Calu3 (cell line): ENCODE measurements at regions not wholly inside any gene's neighbourhood (a gene's known extent, or its start where the extent isn't known, plus 50 kb on each side); places are given as distances from the start of the nearest gene placed in this dataset.

Experiments
- BruUV-seq: library from RNA; stranded (reverse); fragments of 400-500 nt; replicated peaks from 2 replicates; lab custom pipeline; 2021; lab: Mats Ljungman, UMichigan
- CTCF ChIA-PET: fragments of 300-600 bp; sonication (Branson Sonifier 250); formaldehyde crosslinking; loops from one replicate; lab custom pipeline; 2022; ENCODE audit warnings: antibody characterized with exemption; lab: Charles Lee
- DNase-seq: peaks from one replicate; pipeline ENCODE4 v3.0.0; 2022
- H3K27ac Mint-ChIP-seq: one replicate; pipeline ENCODE4 v1.8.0; 2022; ENCODE audit warnings: mixed read lengths; ENCODE audit not compliant: unreplicated experiment
- H3K27me3 Mint-ChIP-seq: one replicate; pipeline ENCODE4 v1.8.0; 2022; ENCODE audit warnings: mixed read lengths; ENCODE audit not compliant: unreplicated experiment
- H3K36me3 Mint-ChIP-seq: one replicate; pipeline ENCODE4 v1.8.0; 2022; ENCODE audit warnings: mild to moderate bottlenecking, moderate library complexity, mixed read lengths; ENCODE audit not compliant: insufficient read depth, unreplicated experiment
- H3K4me1 Mint-ChIP-seq: one replicate; pipeline ENCODE4 v1.8.0; 2022; ENCODE audit warnings: mild to moderate bottlenecking, low read depth, mixed read lengths; ENCODE audit not compliant: unreplicated experiment
- H3K4me3 Mint-ChIP-seq: one replicate; pipeline ENCODE4 v1.8.0; 2022; ENCODE audit warnings: mild to moderate bottlenecking, low read depth, moderate library complexity, mixed read lengths; ENCODE audit not compliant: unreplicated experiment
- H3K9me3 Mint-ChIP-seq: one replicate; pipeline ENCODE4 v1.8.0; 2022; ENCODE audit warnings: low read depth, mixed read lengths; ENCODE audit not compliant: unreplicated experiment
- intact Hi-C: fragments of 100-400 bp; cut with micrococcal nuclease; formaldehyde crosslinking; loops from one replicate; pipeline ENCODE4 v1.10.0; 2022; ENCODE audit not compliant: unreplicated experiment
- TF ChIP-seq, protein P1 (sequence below): fragments of 200-600 bp; IDR thresholded peaks from one replicate; pipeline ENCODE4 v1.8.0; 2022; ENCODE audit warnings: antibody characterized with exemption; ENCODE audit not compliant: unreplicated experiment

- H3K27me3 Mint-ChIP-seq: no peaks in the 10 kb centered on the region
- intact Hi-C loops: no loop called here
- no peak overlapping the region for H3K4me3 Mint-ChIP-seq
Observed at GRCh38 chr2:13597176-13597575, 880.4 kb downstream of the TRIB2 start.

DNA sequence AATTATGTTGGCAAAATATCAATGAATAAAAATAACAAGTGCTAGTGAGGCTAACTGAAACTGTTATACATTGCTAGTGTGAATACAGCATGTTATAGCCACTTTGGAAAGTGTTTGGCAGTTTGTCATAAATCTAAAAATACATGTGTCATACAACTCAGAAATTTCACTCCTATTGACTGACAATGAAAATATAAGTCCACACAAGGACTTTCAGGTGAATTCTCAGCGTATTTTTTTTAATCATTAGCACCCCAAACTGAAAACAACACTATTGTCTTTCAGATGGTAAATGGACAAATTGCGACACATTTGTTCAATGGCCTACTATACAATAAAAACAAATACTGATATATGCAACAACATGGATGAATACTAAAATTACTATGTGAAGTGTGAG lies 884.8 kb downstream of the TRIB2 start:
- no peak for DNase-seq
- no TSS peak for BruUV-seq
- Mint-ChIP-seq H3K27ac (no peak overlapping the region), H3K4me3 (no peak overlapping the region), H3K9me3 (no peaks in the 10 kb centered on the region), H3K27me3 (no peaks in the 10 kb centered on the region), H3K36me3 (no peaks in the 10 kb centered on the region), H3K4me1 (no peaks in the 10 kb centered on the region)
- TF ChIP-seq, protein P1, sequence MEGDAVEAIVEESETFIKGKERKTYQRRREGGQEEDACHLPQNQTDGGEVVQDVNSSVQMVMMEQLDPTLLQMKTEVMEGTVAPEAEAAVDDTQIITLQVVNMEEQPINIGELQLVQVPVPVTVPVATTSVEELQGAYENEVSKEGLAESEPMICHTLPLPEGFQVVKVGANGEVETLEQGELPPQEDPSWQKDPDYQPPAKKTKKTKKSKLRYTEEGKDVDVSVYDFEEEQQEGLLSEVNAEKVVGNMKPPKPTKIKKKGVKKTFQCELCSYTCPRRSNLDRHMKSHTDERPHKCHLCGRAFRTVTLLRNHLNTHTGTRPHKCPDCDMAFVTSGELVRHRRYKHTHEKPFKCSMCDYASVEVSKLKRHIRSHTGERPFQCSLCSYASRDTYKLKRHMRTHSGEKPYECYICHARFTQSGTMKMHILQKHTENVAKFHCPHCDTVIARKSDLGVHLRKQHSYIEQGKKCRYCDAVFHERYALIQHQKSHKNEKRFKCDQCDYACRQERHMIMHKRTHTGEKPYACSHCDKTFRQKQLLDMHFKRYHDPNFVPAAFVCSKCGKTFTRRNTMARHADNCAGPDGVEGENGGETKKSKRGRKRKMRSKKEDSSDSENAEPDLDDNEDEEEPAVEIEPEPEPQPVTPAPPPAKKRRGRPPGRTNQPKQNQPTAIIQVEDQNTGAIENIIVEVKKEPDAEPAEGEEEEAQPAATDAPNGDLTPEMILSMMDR: no peak
- CTCF ChIA-PET: no interaction called here
- intact Hi-C loops: no loop called here

More at GRCh38 chr2:13597176-13597575, 880.4 kb downstream of the TRIB2 start:
- H3K27ac Mint-ChIP-seq: no peak overlapping the region
- CTCF ChIA-PET: no interaction called here
- no TSS peak for BruUV-seq
- no peaks in the 10 kb centered on the region for H3K36me3 Mint-ChIP-seq
- no peaks in the 10 kb centered on the region for H3K9me3 Mint-ChIP-seq
- no peak for DNase-seq
- H3K4me1 Mint-ChIP-seq: peaks cover 11% of the 10 kb centered on the region
- TF ChIP-seq, protein P1: no peak

DNA sequence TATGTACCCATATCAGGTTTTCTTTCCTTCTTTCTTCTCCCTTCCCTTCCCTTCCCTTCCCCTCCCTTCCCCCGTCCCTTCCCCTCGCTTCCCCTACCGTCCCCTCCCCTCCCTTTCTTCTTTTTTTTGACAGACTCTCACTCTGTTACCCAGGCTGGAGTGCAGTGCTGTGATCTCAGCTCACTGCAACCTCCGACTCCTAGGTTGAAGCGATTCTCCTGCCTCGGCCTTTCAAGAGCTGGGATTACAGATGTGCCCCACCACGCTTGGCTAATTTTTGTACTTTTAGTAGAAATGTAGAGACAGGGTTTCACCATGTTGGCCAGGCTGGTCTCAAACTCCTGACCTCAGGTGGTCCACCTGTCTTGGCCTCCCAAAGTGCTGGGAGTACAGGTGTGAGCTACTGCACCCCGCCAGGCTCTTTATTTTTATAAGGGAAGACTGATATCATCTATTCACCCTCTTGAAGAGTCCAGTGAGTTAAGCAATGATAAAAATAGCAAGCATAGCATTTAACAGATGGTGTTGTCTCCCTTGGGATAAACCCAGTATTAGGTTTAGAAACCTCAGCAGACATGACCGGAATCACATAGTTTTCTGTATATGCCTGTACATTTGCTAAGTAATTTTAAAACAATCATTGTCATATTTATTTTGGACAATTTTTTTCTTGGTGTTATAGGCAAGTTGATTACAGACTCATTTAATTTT lies 888.4 kb downstream of the TRIB2 start:
- intact Hi-C loops: no loop called here
- no TSS peak for BruUV-seq
- H3K9me3 Mint-ChIP-seq: no peaks in the 10 kb centered on the region
- H3K4me1 Mint-ChIP-seq: no peaks in the 10 kb centered on the region
- no peaks in the 10 kb centered on the region for H3K27me3 Mint-ChIP-seq
- no peaks in the 10 kb centered on the region for H3K36me3 Mint-ChIP-seq
- TF ChIP-seq, protein P1: no peak
- no peak overlapping the region for H3K4me3 Mint-ChIP-seq
- CTCF ChIA-PET: interaction anchor here (0.7 kb wide), 1 partner anchor 350 kb away, joined by 4 read pairs; no protein-coding TSS in a partner anchor
- no peak for DNase-seq
- H3K27ac Mint-ChIP-seq: no peak overlapping the region

- BruUV-seq: no TSS peak
- H3K27me3 Mint-ChIP-seq: no peaks in the 10 kb centered on the region
Observed at GRCh38 chr2:13607139-13607538, 890.4 kb downstream of the TRIB2 start.

More at GRCh38 chr2:13607139-13607538, 890.4 kb downstream of the TRIB2 start:
- CTCF ChIA-PET: interaction anchor here (1.1 kb wide), 1 partner anchor 9 kb away, joined by 3 read pairs; no protein-coding TSS in a partner anchor
- Mint-ChIP-seq H3K4me1 (no peaks in the 10 kb centered on the region), H3K36me3 (no peaks in the 10 kb centered on the region), H3K9me3 (no peaks in the 10 kb centered on the region), H3K4me3 (no peak overlapping the region), H3K27ac (no peak overlapping the region)
- DNase-seq: no peak
- TF ChIP-seq, protein P1: no peak
- intact Hi-C loops: no loop called here
